ENCODE measurements at regions not wholly inside any gene's neighbourhood (a gene's known extent, or its start where the extent isn't known, plus 50 kb on each side); places are given as distances from the start of the nearest gene placed in this dataset.

GRCh38 chr6:148055419-148055818 is 287.2 kb upstream of the SASH1 start (continued):
- TF ChIP-seq CBX5 (IDR thresholded peaks at IDR 0.05; ENCODE audit: low read depth, low read length) (no peak), KDM1A (IDR thresholded peaks at IDR 0.05; ENCODE audit: borderline replicate concordance, low read length) (no peak)

All from H1 (cell line).